ENCODE measurements at regions not wholly inside any gene's neighbourhood (a gene's known extent, or its start where the extent isn't known, plus 50 kb on each side); places are given as distances from the start of the nearest gene placed in this dataset.

- intact Hi-C loops (cut with DNase I; ENCODE audit: low total_unique reads), result no loop called here
- no peak for TF ChIP-seq CTCF (IDR thresholded peaks at IDR 0.05)
- H3K27ac ChIP-seq, result no peak overlapping the region
- no peak for DNase-seq
- no peaks in the 10 kb centered on the region for H3K36me3 ChIP-seq
- no peak overlapping the region for H3K4me3 ChIP-seq
- H3K4me1 ChIP-seq, result no peaks in the 10 kb centered on the region
- no peaks in the 10 kb centered on the region for H3K27me3 ChIP-seq
- H3K9me3 ChIP-seq, result no peaks in the 10 kb centered on the region
These were observed 71.2 kb upstream of the IZUMO3 start for GRCh38 chr9:24616863-24617262.

GRCh38 chr9:24614070-24614469, 68.4 kb upstream of the IZUMO3 start:
- no peaks in the 10 kb centered on the region for H3K4me1 ChIP-seq
- H3K9me3 ChIP-seq, result no peaks in the 10 kb centered on the region
- no peak overlapping the region for H3K4me3 ChIP-seq
- intact Hi-C loops (cut with DNase I; ENCODE audit: low total_unique reads), result no loop called here
- no peak overlapping the region for H3K27ac ChIP-seq
- H3K27me3 ChIP-seq, result no peaks in the 10 kb centered on the region
- no peak for TF ChIP-seq CTCF (IDR thresholded peaks at IDR 0.05)
- no peak for DNase-seq
- H3K36me3 ChIP-seq, result no peaks in the 10 kb centered on the region

GRCh38 chr9:24608599-24608998, 62.9 kb upstream of the IZUMO3 start:
- Histone ChIP-seq H3K9me3 (no peaks in the 10 kb centered on the region), H3K4me1 (no peaks in the 10 kb centered on the region), H3K27ac (no peak overlapping the region), H3K4me3 (no peak overlapping the region), H3K27me3 (no peaks in the 10 kb centered on the region), H3K36me3 (no peaks in the 10 kb centered on the region)
- DNase-seq, result no peak
- no peak for TF ChIP-seq CTCF (IDR thresholded peaks at IDR 0.05)
- intact Hi-C loops (cut with DNase I; ENCODE audit: low total_unique reads), result no loop called here

- intact Hi-C loops (cut with DNase I; ENCODE audit: low total_unique reads), result no loop called here
- no peaks in the 10 kb centered on the region for H3K36me3 ChIP-seq
- no peak overlapping the region for H3K4me3 ChIP-seq
- DNase-seq, result no peak
- no peaks in the 10 kb centered on the region for H3K9me3 ChIP-seq
- H3K27me3 ChIP-seq, result no peaks in the 10 kb centered on the region
- no peak for TF ChIP-seq CTCF (IDR thresholded peaks at IDR 0.05)
- no peak overlapping the region for H3K27ac ChIP-seq
- H3K4me1 ChIP-seq, result no peaks in the 10 kb centered on the region
These were observed 57.1 kb upstream of the IZUMO3 start for GRCh38 chr9:24602693-24603352.
